HG03521 (cell line): ENCODE measurements at regions not wholly inside any gene's neighbourhood (a gene's known extent, or its start where the extent isn't known, plus 50 kb on each side); places are given as distances from the start of the nearest gene placed in this dataset.
"Not testable (repeated sequence)": the region's sequence is repeated elsewhere in the genome, so short reads cannot be mapped to it uniquely, and the experiment has no call there.

Experiments used
- ATAC-seq: cut with Tn5 transposase; IDR thresholded peaks from one replicate; pipeline ENCODE4 v1.9.1; 2021; ENCODE audit warnings: mild to moderate bottlenecking, moderate library complexity; ENCODE audit not compliant: unreplicated experiment

GRCh38 chr7:82701949-82702348 is 258.4 kb upstream of the CACNA2D1 start:
- no peak for ATAC-seq

GRCh38 chr7:82700741-82701140 is 257.2 kb upstream of the CACNA2D1 start:
- ATAC-seq, result no peak

GRCh38 chr7:82699773-82700186 is 256.2 kb upstream of the CACNA2D1 start:
- no peak for ATAC-seq

GRCh38 chr7:82697897-82698296 is 254.3 kb upstream of the CACNA2D1 start:
- no peak for ATAC-seq

GRCh38 chr7:82696631-82697030 is 253.1 kb upstream of the CACNA2D1 start:
- no peak for ATAC-seq

- ATAC-seq, result no peak
Measured at GRCh38 chr7:82694022-82694421, 250.4 kb upstream of the CACNA2D1 start.

- no peak for ATAC-seq
Measured at GRCh38 chr7:82690929-82691328, 247.4 kb upstream of the CACNA2D1 start.

- no peak for ATAC-seq
Measured at GRCh38 chr7:82685214-82685613, 241.6 kb upstream of the CACNA2D1 start.

- no peak for ATAC-seq
Measured at GRCh38 chr7:82678716-82679115, 235.1 kb upstream of the CACNA2D1 start.

- ATAC-seq, result no peak
Measured at GRCh38 chr7:82678259-82678658, 234.7 kb upstream of the CACNA2D1 start.

- peak; percentile 83 for ATAC-seq
Measured at GRCh38 chr7:82677493-82677892, 233.9 kb upstream of the CACNA2D1 start.

- ATAC-seq, result no peak
Measured at GRCh38 chr7:82676777-82677463, 233.3 kb upstream of the CACNA2D1 start.

- no peak for ATAC-seq
Measured at GRCh38 chr7:82675396-82675795, 231.8 kb upstream of the CACNA2D1 start.

- no peak for ATAC-seq
Measured at GRCh38 chr7:82674268-82674667, 230.7 kb upstream of the CACNA2D1 start.

- ATAC-seq, result no peak
Measured at GRCh38 chr7:82672078-82672477, 228.5 kb upstream of the CACNA2D1 start.

GRCh38 chr7:82669141-82669540 is 225.6 kb upstream of the CACNA2D1 start:
- no peak for ATAC-seq

GRCh38 chr7:82668676-82669075 is 225.1 kb upstream of the CACNA2D1 start:
- ATAC-seq, result no peak

- no peak for ATAC-seq
Measured at GRCh38 chr7:82665966-82666507, 222.5 kb upstream of the CACNA2D1 start.

GRCh38 chr7:82655965-82656364 is 212.4 kb upstream of the CACNA2D1 start:
- ATAC-seq, result no peak

GRCh38 chr7:82650095-82650494 is 206.5 kb upstream of the CACNA2D1 start:
- ATAC-seq, result not testable (repeated sequence)

GRCh38 chr7:82633592-82633991 is 190.0 kb upstream of the CACNA2D1 start:
- ATAC-seq, result no peak

GRCh38 chr7:82631998-82632397 is 188.4 kb upstream of the CACNA2D1 start:
- ATAC-seq, result no peak

GRCh38 chr7:82629583-82629982 is 186.0 kb upstream of the CACNA2D1 start:
- no peak for ATAC-seq
